Smooth muscle cell (in vitro differentiated cells): ENCODE measurements at regions not wholly inside any gene's neighbourhood (a gene's known extent, or its start where the extent isn't known, plus 50 kb on each side); places are given as distances from the start of the nearest gene placed in this dataset.

ENCODE experiments used
- DNase-seq: peaks from one replicate; lab custom pipeline; 2025; ENCODE audit not compliant: unreplicated experiment; lab: John Stamatoyannopoulos, UW
- H2AFZ ChIP-seq: fragments of 200-600 bp; sonication (generic); 2 replicates; pipeline ENCODE4 v1.6.0; 2016; ENCODE audit warnings: antibody characterized with exemption, low read depth, mild to moderate bottlenecking
- H3F3A ChIP-seq: fragments of 200-600 bp; sonication (generic); 2 replicates; pipeline ENCODE4 v1.6.0; 2017; ENCODE audit warnings: antibody characterized with exemption, low read depth
- H3K27ac ChIP-seq: fragments of 200-600 bp; sonication (generic); 2 replicates; pipeline ENCODE4 v1.5.1; 2016; ENCODE audit warnings: low read depth, mild to moderate bottlenecking
- H3K27me3 ChIP-seq: fragments of 200-600 bp; sonication (generic); 2 replicates; pipeline ENCODE4 v1.6.1; 2016; ENCODE audit warnings: low read depth, mild to moderate bottlenecking
- H3K36me3 ChIP-seq: fragments of 200-600 bp; sonication (generic); 2 replicates; pipeline ENCODE4 v1.5.1; 2016; ENCODE audit warnings: low read depth
- H3K4me1 ChIP-seq: fragments of 200-600 bp; sonication (generic); 2 replicates; pipeline ENCODE4 v1.5.1; 2016; ENCODE audit warnings: low read depth
- H3K4me2 ChIP-seq: fragments of 200-600 bp; sonication (generic); 2 replicates; pipeline ENCODE4 v1.6.0; 2016; ENCODE audit warnings: mild to moderate bottlenecking
- H3K4me3 ChIP-seq: fragments of 200-600 bp; sonication (generic); 2 replicates; pipeline ENCODE4 v1.5.1; 2016; ENCODE audit warnings: mild to moderate bottlenecking
- H3K79me2 ChIP-seq: fragments of 200-600 bp; sonication (generic); 2 replicates; pipeline ENCODE4 v1.6.0; 2016; ENCODE audit warnings: low read depth, mild to moderate bottlenecking
- H3K9ac ChIP-seq: fragments of 200-600 bp; sonication (generic); 2 replicates; pipeline ENCODE4 v1.6.0; 2016; ENCODE audit warnings: low read depth
- H3K9me3 ChIP-seq: fragments of 200-600 bp; sonication (generic); replicated peaks from 2 replicates; pipeline ENCODE4 v1.5.1; 2016; ENCODE audit warnings: low read depth
- H4K20me1 ChIP-seq: fragments of 200-600 bp; sonication (generic); 2 replicates; pipeline ENCODE4 v1.6.0; 2016; ENCODE audit warnings: low read depth
- WGBS: methylation state at CpG from one replicate; pipeline ENCODE4 v1.1.7; 2016; ENCODE audit warnings: low lambda C conversion rate; 5-methylcytosine and 5-hydroxymethylcytosine counted together
- TF ChIP-seq, protein P1 (sequence below): fragments of 200-600 bp; sonication (generic); IDR thresholded peaks from 2 replicates; pipeline ENCODE4 v1.5.1; 2017; ENCODE audit warnings: borderline replicate concordance, mild to moderate bottlenecking, antibody characterized with exemption; ENCODE audit not compliant: insufficient read depth, poor library complexity, severe bottlenecking

DNA sequence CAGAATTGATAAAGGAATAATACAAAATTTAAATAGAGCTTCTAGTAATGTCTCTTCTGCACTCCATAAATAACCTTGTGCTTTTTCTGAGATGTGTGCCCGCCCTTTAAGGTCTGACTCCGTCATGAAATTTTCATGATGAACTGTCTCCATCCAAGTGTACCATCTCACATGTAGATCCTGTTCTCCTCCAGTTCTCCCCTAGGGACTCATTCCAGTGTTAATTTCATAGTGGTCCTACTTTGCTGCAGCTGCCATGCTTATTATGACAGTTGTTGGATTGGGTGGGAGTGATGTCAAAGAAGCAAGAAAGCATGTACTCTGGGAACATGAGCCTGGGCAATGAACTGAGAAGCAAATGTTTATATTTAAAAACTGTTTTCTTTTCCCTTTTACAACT, 442.5 kb upstream of the PDE3A start:
- H2AFZ ChIP-seq, result no peak overlapping the region
- DNase-seq, result no peak
- H3K27me3 ChIP-seq, result no peaks in the 10 kb centered on the region
- no peaks in the 10 kb centered on the region for H4K20me1 ChIP-seq
- no peak overlapping the region for H3K9ac ChIP-seq
- no peak overlapping the region for H3K4me3 ChIP-seq
- TF ChIP-seq, protein P1, sequence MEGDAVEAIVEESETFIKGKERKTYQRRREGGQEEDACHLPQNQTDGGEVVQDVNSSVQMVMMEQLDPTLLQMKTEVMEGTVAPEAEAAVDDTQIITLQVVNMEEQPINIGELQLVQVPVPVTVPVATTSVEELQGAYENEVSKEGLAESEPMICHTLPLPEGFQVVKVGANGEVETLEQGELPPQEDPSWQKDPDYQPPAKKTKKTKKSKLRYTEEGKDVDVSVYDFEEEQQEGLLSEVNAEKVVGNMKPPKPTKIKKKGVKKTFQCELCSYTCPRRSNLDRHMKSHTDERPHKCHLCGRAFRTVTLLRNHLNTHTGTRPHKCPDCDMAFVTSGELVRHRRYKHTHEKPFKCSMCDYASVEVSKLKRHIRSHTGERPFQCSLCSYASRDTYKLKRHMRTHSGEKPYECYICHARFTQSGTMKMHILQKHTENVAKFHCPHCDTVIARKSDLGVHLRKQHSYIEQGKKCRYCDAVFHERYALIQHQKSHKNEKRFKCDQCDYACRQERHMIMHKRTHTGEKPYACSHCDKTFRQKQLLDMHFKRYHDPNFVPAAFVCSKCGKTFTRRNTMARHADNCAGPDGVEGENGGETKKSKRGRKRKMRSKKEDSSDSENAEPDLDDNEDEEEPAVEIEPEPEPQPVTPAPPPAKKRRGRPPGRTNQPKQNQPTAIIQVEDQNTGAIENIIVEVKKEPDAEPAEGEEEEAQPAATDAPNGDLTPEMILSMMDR, result no peak
- H3K9me3 ChIP-seq, result no peaks in the 10 kb centered on the region
- 100% methylated on average over 2 of the region's 2 CpGs for WGBS
- no peaks in the 10 kb centered on the region for H3K79me2 ChIP-seq
- no peak overlapping the region for H3K27ac ChIP-seq
- H3F3A ChIP-seq, result no peaks in the 10 kb centered on the region
- no peaks in the 10 kb centered on the region for H3K36me3 ChIP-seq
- no peak overlapping the region for H3K4me2 ChIP-seq
- H3K4me1 ChIP-seq, result no peaks in the 10 kb centered on the region

DNA sequence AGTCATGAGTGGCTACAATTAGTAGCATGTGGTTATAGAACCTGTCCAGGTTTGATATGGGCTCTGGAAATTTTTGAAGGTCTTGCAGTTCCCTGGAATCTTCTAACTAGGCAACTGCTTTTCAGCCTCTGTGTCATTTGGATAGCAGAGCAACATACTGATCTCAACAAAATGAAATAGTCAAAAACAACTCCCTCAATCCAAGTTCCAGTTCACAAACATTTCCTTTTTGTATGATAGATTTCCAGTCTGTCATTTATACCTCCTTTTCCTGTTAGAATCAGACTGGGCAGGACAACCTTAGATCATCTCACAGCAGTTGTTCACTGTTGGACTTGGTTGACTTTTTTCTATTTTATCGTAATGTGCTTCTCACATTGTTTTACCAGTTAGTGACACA, 442.1 kb upstream of the PDE3A start:
- TF ChIP-seq, protein P1, result no peak
- WGBS, result 96% methylated on average over 1 of the region's 1 CpG
- Histone ChIP-seq H3K4me2 (no peak overlapping the region), H3K4me1 (no peaks in the 10 kb centered on the region), H3K4me3 (no peak overlapping the region), H3K36me3 (no peaks in the 10 kb centered on the region), H4K20me1 (no peaks in the 10 kb centered on the region), H3K9ac (no peak overlapping the region), H3F3A (no peaks in the 10 kb centered on the region), H3K9me3 (no peaks in the 10 kb centered on the region), H2AFZ (no peak overlapping the region), H3K27ac (no peak overlapping the region), H3K79me2 (no peaks in the 10 kb centered on the region), H3K27me3 (no peaks in the 10 kb centered on the region)
- no peak for DNase-seq

DNA sequence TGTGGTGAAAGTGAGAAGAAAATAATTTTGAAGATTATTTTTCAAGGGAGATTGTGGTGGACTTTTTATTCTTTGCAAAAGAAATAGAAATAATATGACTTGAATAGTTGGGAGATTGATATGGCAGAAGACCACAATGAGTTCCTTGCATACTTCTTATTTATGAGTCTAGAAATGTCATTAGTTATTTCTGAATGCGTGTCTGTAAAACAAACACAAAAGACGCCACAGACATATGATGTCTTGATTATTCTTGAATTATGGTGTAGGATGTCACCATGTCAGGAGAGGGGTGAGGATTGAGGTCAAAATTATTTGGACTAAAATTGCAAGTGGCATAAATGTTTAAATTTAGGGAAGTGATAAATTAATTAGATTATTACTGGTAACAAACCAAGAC, 440.7 kb upstream of the PDE3A start:
- H3K4me3 ChIP-seq, result no peak overlapping the region
- no peak overlapping the region for H3K27ac ChIP-seq
- H4K20me1 ChIP-seq, result no peaks in the 10 kb centered on the region
- H3F3A ChIP-seq, result no peaks in the 10 kb centered on the region
- no peak overlapping the region for H3K9ac ChIP-seq
- H3K79me2 ChIP-seq, result no peaks in the 10 kb centered on the region
- no peak for DNase-seq
- H3K4me1 ChIP-seq, result no peaks in the 10 kb centered on the region
- no peaks in the 10 kb centered on the region for H3K36me3 ChIP-seq
- no peak overlapping the region for H2AFZ ChIP-seq
- H3K9me3 ChIP-seq, result no peaks in the 10 kb centered on the region
- 96% methylated on average over 2 of the region's 2 CpGs for WGBS
- H3K4me2 ChIP-seq, result no peak overlapping the region
- TF ChIP-seq, protein P1, result no peak
- no peaks in the 10 kb centered on the region for H3K27me3 ChIP-seq

DNA sequence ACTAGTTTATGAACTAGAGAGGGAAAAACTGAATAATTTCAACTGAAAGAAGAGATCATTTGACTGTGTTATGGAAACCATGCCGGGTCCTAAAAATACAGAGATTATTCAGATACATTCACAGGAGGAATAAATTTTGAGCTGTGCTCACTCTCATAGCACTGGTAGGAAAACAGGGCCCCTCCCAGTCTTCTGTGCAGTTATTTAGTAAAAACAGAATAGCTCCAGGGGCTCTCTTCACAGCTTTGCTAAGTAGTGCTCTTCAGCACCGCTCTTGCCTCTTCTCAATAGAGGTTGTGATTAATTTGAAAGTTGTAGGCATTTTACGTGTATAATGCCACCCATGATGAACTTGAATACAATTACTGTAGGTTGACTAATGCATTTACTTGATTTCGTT, 435.9 kb upstream of the PDE3A start:
- TF ChIP-seq, protein P1, result no peak
- 93% methylated on average over 4 of the region's 4 CpGs for WGBS
- no peak for DNase-seq

More for the DNA sequence above, 435.9 kb upstream of the PDE3A start:
- no peak overlapping the region for H3K4me2 ChIP-seq
- no peaks in the 10 kb centered on the region for H3K9me3 ChIP-seq
- H2AFZ ChIP-seq, result no peak overlapping the region
- H3K4me1 ChIP-seq, result no peaks in the 10 kb centered on the region
- no peaks in the 10 kb centered on the region for H4K20me1 ChIP-seq
- H3K9ac ChIP-seq, result no peak overlapping the region
- no peak overlapping the region for H3K4me3 ChIP-seq
- H3F3A ChIP-seq, result no peaks in the 10 kb centered on the region
- no peaks in the 10 kb centered on the region for H3K79me2 ChIP-seq
- H3K36me3 ChIP-seq, result no peaks in the 10 kb centered on the region
- no peak overlapping the region for H3K27ac ChIP-seq
- H3K27me3 ChIP-seq, result no peaks in the 10 kb centered on the region
